ENCODE measurements at regions not wholly inside any gene's neighbourhood (a gene's known extent, or its start where the extent isn't known, plus 50 kb on each side); places are given as distances from the start of the nearest gene placed in this dataset.
"Not testable (repeated sequence)": the region's sequence is repeated elsewhere in the genome, so short reads cannot be mapped to it uniquely, and the experiment has no call there.

- no peak for DNase-seq
These were observed 879.2 kb upstream of the DDX18 start for GRCh38 chr2:116935097-116935814.

- no peak for DNase-seq
These were observed 866.2 kb upstream of the DDX18 start for GRCh38 chr2:116948258-116948657.

GRCh38 chr2:116949249-116949648, 865.2 kb upstream of the DDX18 start:
- DNase-seq = no peak

DNA sequence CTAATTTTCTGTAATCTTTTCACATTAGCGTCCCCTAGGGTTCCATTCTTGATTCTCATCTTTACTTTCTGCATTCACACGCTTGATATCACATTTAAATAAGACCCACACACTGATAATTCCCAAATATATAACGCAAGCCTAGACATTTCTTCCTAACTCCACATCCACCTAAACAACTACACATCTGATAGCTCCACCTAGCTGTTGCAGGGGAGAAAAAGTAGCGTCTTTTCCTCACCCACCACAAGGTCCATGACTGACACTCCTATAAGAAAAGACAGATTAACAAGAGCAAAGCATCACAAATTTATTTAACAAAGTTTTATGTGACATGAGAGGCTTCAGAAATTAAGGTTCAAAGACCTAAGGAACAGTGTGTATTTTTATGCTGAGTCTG, 862.2 kb upstream of the DDX18 start:
- DNase-seq = no peak

- DNase-seq = no peak
These were observed 858.8 kb upstream of the DDX18 start for GRCh38 chr2:116955646-116956045.

DNA sequence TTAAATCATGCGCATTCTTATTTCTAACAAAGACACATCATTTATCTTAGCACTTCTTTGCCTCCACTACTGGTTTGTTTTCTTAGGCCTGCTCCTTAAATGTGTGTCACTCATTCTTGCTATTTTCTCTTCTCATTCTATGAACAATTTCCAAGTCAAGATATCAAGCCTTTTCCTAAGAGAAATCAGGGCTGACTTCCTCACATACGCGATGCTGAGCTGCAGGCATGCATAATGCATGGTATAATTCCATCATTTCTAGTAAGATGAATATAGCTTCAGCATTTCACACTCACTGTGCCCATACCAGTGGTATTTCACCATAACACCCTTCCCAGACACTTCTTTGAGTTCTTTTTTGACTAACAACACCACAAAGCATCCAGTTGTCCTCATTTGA, 838.9 kb upstream of the DDX18 start:
- no peak for DNase-seq

DNA sequence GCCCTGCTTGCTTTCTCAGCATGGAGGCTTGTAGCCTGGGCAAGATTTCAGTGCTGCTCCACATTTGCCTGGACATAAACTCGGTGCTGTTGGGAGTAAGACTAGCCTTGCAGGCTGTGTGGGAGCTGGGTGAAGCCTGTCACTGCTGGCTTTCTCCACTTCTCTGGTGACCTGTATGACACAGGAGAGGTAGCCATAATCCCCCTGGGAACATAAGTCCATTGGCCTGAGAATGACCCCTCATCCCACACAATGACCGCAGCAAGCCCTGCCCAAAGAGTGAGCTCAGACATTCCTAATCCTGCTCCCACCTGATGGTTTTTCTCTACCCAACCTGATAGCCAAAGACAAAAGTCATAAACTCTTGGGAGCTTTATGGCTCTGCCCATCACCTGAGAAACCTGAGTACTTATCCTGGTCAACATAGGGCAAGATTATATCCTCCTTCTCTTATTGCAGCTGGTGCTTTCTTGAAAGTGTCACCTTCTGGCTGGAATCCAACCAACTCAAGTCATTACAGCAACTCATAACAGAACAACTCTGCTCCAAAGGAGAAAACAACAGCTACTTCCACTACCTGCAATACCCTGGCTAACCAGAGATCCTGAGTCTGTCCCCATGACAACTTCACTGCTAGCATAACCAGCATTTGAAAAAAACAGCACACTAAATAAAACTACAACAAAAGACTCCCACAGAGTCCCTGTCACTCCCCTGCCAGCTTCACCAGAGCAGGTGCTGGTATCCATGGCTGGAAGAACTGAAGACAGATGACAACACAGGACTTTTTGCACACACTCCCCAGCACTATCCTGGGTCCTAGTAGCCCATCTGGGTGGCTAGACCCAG, 834.4 kb upstream of the DDX18 start:
- peak; percentile 90 for DNase-seq

DNA sequence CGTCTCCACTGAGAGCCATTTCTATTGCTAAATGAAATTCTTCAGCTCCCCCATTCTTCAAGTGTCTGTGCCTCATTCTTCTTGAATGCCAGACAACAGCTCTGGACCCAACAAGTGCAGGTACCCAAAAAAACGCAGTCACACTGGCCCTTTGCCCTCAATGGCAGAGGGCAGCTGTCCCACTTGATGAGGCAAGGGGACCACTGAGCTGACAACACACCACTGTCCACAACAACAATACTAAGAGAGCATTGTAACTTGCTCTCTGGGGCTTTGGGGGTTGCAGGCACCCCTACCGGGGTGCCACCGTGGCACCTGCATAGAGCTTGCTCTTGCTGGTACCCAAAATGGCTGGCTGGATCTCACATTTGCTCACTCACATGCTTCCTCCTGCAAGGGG, 827.0 kb upstream of the DDX18 start:
- no peak for DNase-seq

DNA sequence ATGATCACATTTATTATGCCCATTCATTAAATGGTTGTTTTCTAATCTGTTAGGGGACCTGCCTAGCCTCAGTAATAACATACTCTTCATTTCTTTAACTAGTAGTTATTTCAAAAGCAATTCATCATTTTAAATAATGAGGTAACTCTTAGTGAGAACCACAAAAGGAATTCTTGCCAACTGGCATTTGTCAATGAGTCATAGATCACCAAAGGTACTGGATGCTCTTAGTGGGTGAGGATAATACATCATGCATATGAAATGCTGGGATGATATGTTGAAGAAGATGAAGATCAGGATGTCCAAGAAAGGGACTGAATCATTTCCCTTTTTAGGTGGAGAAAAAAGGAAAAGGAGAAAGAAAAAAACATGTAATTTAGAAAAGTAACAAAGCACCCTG, 826.2 kb upstream of the DDX18 start:
- no peak for DNase-seq

DNA sequence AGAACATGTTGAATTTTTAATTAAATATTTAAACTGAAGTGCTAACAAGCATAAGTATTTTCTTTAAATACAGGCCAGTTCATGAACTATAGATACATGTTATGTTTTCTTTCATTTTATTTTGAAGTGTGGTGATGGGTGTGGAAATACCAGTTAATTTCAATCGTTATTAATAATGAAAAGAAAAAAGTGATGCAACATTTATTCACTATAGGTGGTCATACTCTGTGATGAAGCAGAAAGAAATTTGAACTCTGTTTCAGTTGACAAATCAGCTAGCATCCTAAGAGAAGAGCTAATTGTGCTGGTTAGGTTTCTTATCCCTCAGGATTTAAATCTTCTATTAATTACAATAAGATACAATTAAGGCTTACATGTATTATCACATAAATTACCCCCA, 795.1 kb upstream of the DDX18 start:
- no peak for DNase-seq

DNA sequence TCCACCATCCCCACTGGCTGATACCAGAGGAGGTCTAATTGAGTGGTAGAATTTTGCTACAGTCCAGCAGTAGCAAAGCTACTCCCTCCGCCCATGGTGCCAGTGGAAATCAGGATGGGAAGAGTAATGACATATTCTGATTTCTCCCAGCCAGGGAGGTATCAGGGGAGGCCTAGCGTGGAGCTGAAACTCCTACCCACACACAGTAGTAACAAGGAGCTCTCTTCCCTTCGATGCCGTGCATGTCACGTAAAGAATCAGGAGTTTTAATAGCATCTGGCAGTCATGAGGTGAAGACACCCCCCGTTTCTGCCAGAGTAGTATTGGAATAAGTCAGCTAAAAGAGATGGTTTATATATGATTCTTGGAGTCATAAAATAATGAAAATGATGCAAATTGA, 786.8 kb upstream of the DDX18 start:
- no peak for DNase-seq

- DNase-seq = not testable (repeated sequence)
These were observed 785.8 kb upstream of the DDX18 start for GRCh38 chr2:117028708-117029107.

- no peak for DNase-seq
These were observed 758.8 kb upstream of the DDX18 start for GRCh38 chr2:117055499-117056375.

- DNase-seq = no peak
These were observed 758.1 kb upstream of the DDX18 start for GRCh38 chr2:117056376-117056748.

- DNase-seq = no peak
These were observed 757.5 kb upstream of the DDX18 start for GRCh38 chr2:117057016-117057415.

DNA sequence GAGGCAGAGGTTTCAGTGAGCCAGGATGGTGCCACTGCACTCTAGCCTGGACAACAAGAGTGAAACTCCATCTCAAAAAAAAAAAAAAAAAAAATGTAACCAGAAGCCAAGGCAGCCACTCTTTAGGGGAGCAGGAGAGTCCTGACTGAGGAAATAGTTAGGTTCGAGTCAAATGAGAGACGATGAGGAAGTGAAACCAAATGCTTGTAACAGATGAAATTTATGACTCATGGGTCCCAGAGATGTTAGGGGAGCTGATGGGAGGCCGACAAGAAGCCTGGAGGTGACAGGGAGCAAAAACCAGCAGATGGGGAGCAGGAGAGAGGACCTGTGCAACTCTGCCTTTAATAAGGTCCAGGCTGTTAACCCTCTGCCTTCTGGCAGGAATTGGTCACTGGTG, 756.1 kb upstream of the DDX18 start:
- DNase-seq = no peak

DNA sequence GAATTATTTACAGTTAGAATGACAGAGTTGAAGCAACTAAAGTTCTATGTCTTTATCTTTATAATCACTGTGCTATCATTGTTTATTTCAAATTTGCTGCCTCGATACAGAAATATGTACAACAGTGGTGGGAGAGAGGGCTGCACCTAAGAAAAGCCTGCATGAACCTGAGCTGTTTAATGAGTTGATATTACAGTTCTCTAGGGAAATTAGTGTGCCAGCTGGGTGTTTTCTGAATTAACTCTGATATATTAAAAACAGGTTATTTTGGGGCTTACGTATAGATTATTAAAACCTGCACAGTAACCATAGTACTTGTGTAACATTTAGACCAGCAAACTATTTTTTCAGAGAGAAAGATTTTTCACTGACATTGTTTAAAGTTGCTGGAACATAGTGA, 750.5 kb upstream of the DDX18 start:
- no peak for DNase-seq

GRCh38 chr2:117065912-117066311, 748.6 kb upstream of the DDX18 start:
- no peak for DNase-seq

DNA sequence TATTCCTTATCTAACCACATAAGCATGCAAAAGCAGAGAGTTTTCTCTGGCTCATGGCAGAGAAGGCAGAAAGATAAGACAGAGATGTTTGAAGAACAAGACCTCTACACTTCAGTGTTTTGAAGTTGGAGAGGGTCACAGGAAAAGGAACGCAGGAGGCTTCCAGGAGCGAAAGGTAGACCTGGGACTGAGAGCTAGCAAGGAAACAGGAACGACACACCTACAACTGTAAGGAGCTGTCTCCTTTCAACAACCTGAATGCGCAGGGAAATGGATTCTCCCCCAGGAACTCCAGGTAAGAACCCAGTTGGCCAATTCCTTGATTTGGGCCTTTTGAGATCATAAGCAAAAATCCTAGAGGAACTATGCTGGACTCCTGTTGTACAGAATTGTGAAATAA, 746.6 kb upstream of the DDX18 start:
- no peak for DNase-seq

- no peak for DNase-seq
These were observed 746.1 kb upstream of the DDX18 start for GRCh38 chr2:117068371-117068770.

GRCh38 chr2:117071556-117072102, 742.9 kb upstream of the DDX18 start:
- DNase-seq = no peak

- no peak for DNase-seq
These were observed 739.7 kb upstream of the DDX18 start for GRCh38 chr2:117074756-117075155.

- no peak for DNase-seq
These were observed 729.2 kb upstream of the DDX18 start for GRCh38 chr2:117085256-117085655.

All from NCI-H345 (cell line).